ENCODE measurements at regions not wholly inside any gene's neighbourhood (a gene's known extent, or its start where the extent isn't known, plus 50 kb on each side); places are given as distances from the start of the nearest gene placed in this dataset.

DNA sequence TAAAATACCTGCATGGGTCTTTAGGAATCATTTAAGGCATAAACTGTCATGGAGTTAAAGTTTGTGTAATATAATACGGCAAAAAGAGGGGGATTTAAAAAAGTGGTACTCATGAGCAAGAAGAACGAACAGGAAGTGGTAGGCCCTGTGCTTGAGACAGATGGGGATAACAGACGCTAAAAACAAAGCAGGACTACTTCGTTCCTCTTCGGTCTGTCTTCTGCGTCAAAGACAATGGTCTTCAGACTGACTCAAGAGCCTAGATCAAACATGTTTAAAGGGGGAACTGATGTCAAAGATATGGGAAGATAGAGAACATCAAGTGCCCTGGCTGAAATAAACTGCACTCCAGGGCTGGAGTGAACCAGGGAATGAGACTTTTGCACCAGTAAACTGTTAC lies 59.8 kb upstream of the RFX3 start:
- Histone ChIP-seq H3K36me3 (ENCODE audit: insufficient read depth, low read depth, low read length) (no peaks in the 10 kb centered on the region), H3K4me1 (ENCODE audit: insufficient read depth, low read length) (no peaks in the 10 kb centered on the region), H3K4me3 (ENCODE audit: low read length) (no peak overlapping the region), H3K9ac (ENCODE audit: low read depth, low read length) (no peak overlapping the region), H3K27me3 (ENCODE audit: insufficient read depth, low read length) (no peaks in the 10 kb centered on the region), H3K27ac (ENCODE audit: low read length) (no peak overlapping the region), H3K9me3 (ENCODE audit: insufficient read depth, low read depth, low read length) (peaks cover 11% of the 10 kb centered on the region; the same call in 1 of the 2 replicates)

DNA sequence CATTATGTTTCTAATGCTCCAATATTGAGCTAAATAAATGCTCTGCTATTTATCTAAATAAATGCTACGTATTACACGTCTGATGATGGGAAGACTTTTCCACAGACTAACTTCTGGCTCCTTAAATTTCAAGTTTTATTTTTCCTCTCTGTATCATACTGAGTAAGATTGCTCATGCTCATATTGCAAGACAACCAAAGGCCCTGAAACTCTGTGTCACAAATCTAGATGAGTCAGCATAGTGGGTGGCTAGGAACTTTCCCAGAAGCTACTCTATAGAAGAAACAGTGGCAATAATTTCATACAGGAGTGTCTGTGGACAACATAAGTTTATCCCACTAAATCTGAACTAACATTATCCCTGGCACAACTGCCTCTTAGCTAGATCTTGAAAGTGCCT lies 53.0 kb upstream of the RFX3 start:
- no peaks in the 10 kb centered on the region for H3K4me1 ChIP-seq (ENCODE audit: insufficient read depth, low read length)
- no peak overlapping the region for H3K9ac ChIP-seq (ENCODE audit: low read depth, low read length)
- H3K36me3 ChIP-seq (ENCODE audit: insufficient read depth, low read depth, low read length): no peaks in the 10 kb centered on the region
- no peak overlapping the region for H3K27ac ChIP-seq (ENCODE audit: low read length)
- H3K27me3 ChIP-seq (ENCODE audit: insufficient read depth, low read length): no peaks in the 10 kb centered on the region
- no peak overlapping the region for H3K4me3 ChIP-seq (ENCODE audit: low read length)
- H3K9me3 ChIP-seq (ENCODE audit: insufficient read depth, low read depth, low read length): peaks cover 11% of the 10 kb centered on the region; the same call in 1 of the 2 replicates

DNA sequence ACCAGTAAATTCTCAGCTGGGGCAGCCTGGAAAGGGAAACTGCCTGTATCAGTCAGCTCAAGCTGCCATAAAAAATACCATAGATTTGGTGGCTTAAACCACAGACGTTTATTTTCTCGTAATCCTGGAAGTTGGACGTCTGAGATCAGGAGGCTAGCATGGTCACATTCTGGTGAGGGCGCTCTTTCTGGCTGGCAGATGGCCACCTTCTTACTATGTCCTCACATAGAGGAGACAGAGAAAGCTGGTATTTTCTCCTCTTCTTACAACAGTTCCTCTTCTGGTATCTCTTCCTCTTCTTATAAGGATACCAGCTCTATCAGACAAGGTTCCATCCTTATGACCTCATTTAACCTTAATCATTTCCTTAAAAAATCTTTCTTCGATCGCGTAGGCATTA lies 50.5 kb upstream of the RFX3 start:
- Histone ChIP-seq H3K36me3 (ENCODE audit: insufficient read depth, low read depth, low read length) (no peaks in the 10 kb centered on the region), H3K9ac (ENCODE audit: low read depth, low read length) (no peak overlapping the region), H3K4me1 (ENCODE audit: insufficient read depth, low read length) (no peaks in the 10 kb centered on the region), H3K4me3 (ENCODE audit: low read length) (no peak overlapping the region), H3K27ac (ENCODE audit: low read length) (no peak overlapping the region), H3K27me3 (ENCODE audit: insufficient read depth, low read length) (no peaks in the 10 kb centered on the region), H3K9me3 (ENCODE audit: insufficient read depth, low read depth, low read length) (no peaks in the 10 kb centered on the region)

DNA sequence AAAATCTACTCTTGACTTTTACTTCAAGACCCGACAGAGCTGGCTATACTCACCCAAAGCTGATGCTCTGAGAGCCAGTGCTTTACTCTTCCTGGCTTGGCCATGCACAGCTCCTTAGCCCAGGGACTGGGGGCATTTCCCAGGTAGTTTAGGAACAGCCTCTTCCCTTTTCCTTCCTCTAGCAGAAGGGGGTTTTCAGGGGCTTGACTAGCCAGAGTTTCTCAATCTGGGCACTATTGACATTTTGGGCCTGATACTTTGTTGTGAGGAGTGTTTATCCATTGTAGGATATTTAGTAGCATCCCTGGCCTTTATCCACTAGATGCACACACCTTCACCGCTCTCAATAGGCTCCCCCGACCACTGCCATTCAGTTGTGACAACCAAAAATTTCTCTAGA lies 50.0 kb upstream of the RFX3 start:
- H3K36me3 ChIP-seq (ENCODE audit: insufficient read depth, low read depth, low read length): no peaks in the 10 kb centered on the region
- H3K27me3 ChIP-seq (ENCODE audit: insufficient read depth, low read length): no peaks in the 10 kb centered on the region
- H3K27ac ChIP-seq (ENCODE audit: low read length): no peak overlapping the region
- H3K4me1 ChIP-seq (ENCODE audit: insufficient read depth, low read length): no peaks in the 10 kb centered on the region
- H3K9ac ChIP-seq (ENCODE audit: low read depth, low read length): no peak overlapping the region
- H3K4me3 ChIP-seq (ENCODE audit: low read length): no peak overlapping the region
- no peaks in the 10 kb centered on the region for H3K9me3 ChIP-seq (ENCODE audit: insufficient read depth, low read depth, low read length)
